ENCODE measurements at regions not wholly inside any gene's neighbourhood (a gene's known extent, or its start where the extent isn't known, plus 50 kb on each side); places are given as distances from the start of the nearest gene placed in this dataset.

DNA sequence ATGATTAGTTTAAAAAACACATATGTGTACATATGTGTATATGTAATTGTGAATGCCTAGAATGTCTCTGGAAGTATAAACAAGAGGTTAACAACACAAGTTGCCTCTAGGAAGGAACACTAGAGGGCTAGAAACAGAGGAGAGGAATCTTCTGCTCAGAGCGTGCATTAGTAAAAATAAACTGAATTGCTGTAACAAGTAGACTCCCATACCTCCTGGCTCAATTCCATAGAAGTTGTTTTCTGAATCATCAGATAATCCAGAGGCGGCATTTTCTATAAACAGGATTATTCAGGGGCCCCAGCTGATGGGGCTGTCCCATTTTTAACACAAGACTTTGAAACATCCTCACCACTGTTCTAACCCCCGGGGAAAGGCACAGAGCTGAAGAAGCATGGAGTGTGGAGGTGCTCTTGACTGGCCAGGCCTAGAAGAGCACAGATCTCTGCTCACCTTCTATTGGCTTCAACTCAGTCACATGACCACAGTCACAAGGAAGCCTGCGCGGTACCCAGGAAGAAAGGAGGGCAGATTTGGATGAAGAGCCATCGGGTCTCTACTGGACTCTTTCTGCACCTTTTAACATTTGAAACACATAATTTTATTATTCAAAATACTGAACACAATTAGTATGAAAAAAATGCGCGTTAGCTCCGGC lies 145.7 kb downstream of the TLE3 start:
- H3K36me3 ChIP-seq (ENCODE audit: insufficient read depth, low read length): no peaks in the 10 kb centered on the region
- WGBS: 95% methylated on average over 8 of the region's 9 CpGs

DNA sequence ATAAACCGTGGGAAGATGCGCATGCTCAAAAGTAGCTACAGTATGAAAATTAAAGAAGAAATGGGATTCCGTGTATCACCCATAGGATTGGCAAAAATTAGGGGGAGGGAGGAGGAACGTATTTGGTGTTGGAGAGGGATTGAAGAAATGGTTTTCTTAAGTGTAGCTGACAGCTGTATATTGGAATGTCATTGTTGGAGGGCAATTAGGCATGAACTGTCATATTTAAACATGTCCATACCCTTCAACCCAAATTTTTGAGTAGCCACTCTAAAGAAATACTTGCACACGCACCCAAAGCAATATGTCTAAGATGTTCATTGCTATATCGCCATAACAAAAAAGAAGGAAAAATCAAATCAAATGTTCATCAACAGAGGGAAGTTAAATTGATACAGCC lies 144.7 kb downstream of the TLE3 start:
- no peak overlapping the region for H3K27ac ChIP-seq (ENCODE audit: low read depth, low read length)
- H3K9ac ChIP-seq (ENCODE audit: low read depth, low read length): no peak overlapping the region
- H3K36me3 ChIP-seq (ENCODE audit: insufficient read depth, low read length): no peaks in the 10 kb centered on the region
- H3K27me3 ChIP-seq (ENCODE audit: insufficient read depth, low read length): no peaks in the 10 kb centered on the region
- WGBS: 89% methylated on average over 6 of the region's 6 CpGs
- H3K4me1 ChIP-seq (ENCODE audit: insufficient read depth, low read length): no peaks in the 10 kb centered on the region
- H3K4me3 ChIP-seq (ENCODE audit: low read length): no peak overlapping the region
- H3K9me3 ChIP-seq (ENCODE audit: insufficient read depth, low read depth, low read length): no peaks in the 10 kb centered on the region

More for the DNA sequence above, 145.7 kb downstream of the TLE3 start:
- no peaks in the 10 kb centered on the region for H3K4me1 ChIP-seq (ENCODE audit: insufficient read depth, low read length)
- no peaks in the 10 kb centered on the region for H3K27me3 ChIP-seq (ENCODE audit: insufficient read depth, low read length)
- H3K9ac ChIP-seq (ENCODE audit: low read depth, low read length): no peak overlapping the region
- H3K4me3 ChIP-seq (ENCODE audit: low read length): no peak overlapping the region
- H3K9me3 ChIP-seq (ENCODE audit: insufficient read depth, low read depth, low read length): no peaks in the 10 kb centered on the region
- no peak overlapping the region for H3K27ac ChIP-seq (ENCODE audit: low read depth, low read length)

DNA sequence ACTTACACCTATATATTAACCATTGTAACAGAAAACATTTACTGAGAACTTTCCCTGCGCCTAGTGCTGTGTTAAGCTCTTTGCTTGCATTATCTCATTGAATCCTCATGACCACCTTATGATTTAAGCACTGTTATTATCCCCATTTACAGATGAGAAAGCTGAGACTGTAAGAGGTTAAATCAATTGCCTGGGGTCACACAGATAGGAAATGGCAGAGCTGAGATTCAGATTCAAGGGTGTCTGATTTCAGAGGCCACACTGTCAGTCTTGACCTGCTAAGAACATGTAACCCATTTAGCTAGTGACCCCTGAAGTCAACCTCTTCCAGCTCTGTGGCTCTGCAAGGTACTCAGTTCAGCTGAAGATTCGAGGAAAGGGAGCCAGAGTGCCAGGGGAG lies 143.9 kb downstream of the TLE3 start:
- Histone ChIP-seq H3K36me3 (ENCODE audit: insufficient read depth, low read length) (no peaks in the 10 kb centered on the region), H3K4me3 (ENCODE audit: low read length) (no peak overlapping the region), H3K9me3 (ENCODE audit: insufficient read depth, low read depth, low read length) (no peaks in the 10 kb centered on the region), H3K27ac (ENCODE audit: low read depth, low read length) (no peak overlapping the region), H3K4me1 (ENCODE audit: insufficient read depth, low read length) (no peaks in the 10 kb centered on the region), H3K9ac (ENCODE audit: low read depth, low read length) (no peak overlapping the region), H3K27me3 (ENCODE audit: insufficient read depth, low read length) (no peaks in the 10 kb centered on the region)
- 92% methylated on average over 2 of the region's 2 CpGs for WGBS

DNA sequence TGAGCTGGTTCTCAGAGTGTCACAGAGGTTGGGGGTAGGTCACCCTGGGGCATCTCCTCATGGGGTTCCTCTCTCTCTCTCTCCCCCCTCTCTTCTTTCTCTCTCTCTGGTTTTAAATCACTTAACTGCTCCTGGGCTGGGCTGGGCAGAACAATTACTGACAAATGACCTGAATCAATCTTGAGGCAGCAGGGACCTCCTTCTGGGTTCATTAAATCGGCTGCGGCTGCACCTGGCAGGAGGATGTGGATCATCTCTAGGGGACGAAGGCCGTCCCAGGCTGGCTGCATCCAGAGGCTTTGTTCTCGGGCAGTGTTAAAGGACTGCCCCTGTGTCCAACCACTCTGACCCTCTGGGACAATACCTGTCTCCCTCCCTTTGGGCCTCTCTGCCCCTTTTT lies 143.1 kb downstream of the TLE3 start:
- WGBS: 76% methylated on average over 5 of the region's 5 CpGs
- Histone ChIP-seq H3K27me3 (ENCODE audit: insufficient read depth, low read length) (no peaks in the 10 kb centered on the region), H3K27ac (ENCODE audit: low read depth, low read length) (no peak overlapping the region), H3K9ac (ENCODE audit: low read depth, low read length) (no peak overlapping the region), H3K4me1 (ENCODE audit: insufficient read depth, low read length) (no peaks in the 10 kb centered on the region), H3K4me3 (ENCODE audit: low read length) (no peak overlapping the region), H3K9me3 (ENCODE audit: insufficient read depth, low read depth, low read length) (no peaks in the 10 kb centered on the region), H3K36me3 (ENCODE audit: insufficient read depth, low read length) (no peaks in the 10 kb centered on the region)

DNA sequence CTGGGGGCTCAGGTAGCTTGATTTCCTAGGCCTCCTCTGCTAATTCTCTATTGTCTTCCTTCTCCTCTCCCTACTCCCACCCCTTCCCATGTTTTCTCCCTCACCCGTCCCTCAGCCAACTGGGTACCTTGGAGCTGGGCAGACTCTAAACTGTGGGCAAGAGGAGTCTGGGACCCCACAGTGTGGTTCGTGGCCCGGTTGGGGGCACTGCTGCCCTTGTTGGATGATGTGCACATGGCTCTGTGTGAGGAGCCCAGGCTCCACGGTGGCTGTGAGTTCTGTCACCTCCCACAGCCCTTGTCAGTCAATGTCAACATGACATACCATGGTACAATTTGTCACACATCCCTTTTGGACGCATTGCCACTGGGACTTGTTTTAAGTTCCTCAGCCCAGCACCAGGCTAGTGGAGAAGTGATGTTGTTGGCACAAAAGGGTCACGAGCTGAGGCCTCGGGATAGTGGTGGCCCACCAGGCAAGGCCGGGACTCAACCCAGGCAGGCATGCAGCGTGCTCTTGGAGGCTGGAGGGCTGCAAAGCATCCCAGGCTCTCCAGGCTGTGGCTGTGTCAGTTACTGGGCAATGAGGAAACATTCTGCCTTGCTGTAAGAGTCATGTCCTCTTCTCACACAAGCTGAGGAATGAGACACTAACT lies 142.3 kb downstream of the TLE3 start:
- Histone ChIP-seq H3K27ac (ENCODE audit: low read depth, low read length) (no peak overlapping the region), H3K4me3 (ENCODE audit: low read length) (no peak overlapping the region), H3K27me3 (ENCODE audit: insufficient read depth, low read length) (no peaks in the 10 kb centered on the region), H3K4me1 (ENCODE audit: insufficient read depth, low read length) (no peaks in the 10 kb centered on the region), H3K9me3 (ENCODE audit: insufficient read depth, low read depth, low read length) (no peaks in the 10 kb centered on the region), H3K36me3 (ENCODE audit: insufficient read depth, low read length) (no peaks in the 10 kb centered on the region), H3K9ac (ENCODE audit: low read depth, low read length) (no peak overlapping the region)
- WGBS: 91% methylated on average over 9 of the region's 9 CpGs

DNA sequence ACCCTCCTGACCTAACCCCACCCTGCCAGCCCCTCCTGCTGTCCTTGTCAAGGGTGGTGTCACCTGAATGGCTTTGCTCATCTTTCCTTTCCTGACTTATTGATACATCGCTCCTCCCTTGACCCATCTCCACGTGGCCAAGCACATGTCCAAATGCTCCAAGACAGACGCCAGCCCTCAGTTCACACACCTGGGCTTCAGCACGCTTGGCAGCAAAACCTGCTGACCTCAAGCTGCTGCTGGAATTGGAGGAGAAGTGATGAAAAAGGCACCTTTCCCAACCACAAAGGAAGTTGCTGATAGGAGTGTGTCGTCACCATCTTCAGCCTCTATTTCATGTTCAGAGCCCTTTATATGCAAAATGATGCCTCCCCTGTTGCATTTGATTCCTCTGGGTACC lies 141.3 kb downstream of the TLE3 start:
- WGBS: 84% methylated on average over 5 of the region's 5 CpGs
- Histone ChIP-seq H3K9ac (ENCODE audit: low read depth, low read length) (no peak overlapping the region), H3K9me3 (ENCODE audit: insufficient read depth, low read depth, low read length) (no peaks in the 10 kb centered on the region), H3K36me3 (ENCODE audit: insufficient read depth, low read length) (no peaks in the 10 kb centered on the region), H3K4me3 (ENCODE audit: low read length) (no peak overlapping the region), H3K27ac (ENCODE audit: low read depth, low read length) (no peak overlapping the region), H3K4me1 (ENCODE audit: insufficient read depth, low read length) (no peaks in the 10 kb centered on the region), H3K27me3 (ENCODE audit: insufficient read depth, low read length) (no peaks in the 10 kb centered on the region)

DNA sequence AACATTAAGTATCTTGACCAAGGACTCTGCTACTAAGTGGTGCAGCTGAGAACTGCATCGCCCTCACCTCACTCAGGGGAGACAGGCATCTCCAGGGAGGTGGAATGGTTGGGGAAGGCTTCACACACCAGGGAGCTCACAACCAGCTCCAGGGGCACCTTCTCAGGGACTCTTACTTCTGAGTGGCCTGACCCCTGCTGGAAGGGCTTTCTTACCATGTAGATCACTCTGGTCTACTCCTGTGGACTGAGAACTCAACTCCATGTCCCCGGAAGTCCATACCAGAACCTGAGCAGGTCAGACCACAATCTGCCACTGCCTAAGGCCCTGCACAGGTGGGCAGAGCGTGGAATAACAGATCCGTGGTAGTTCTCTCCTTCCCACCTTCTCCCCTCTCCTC lies 140.5 kb downstream of the TLE3 start:
- H3K4me1 ChIP-seq (ENCODE audit: insufficient read depth, low read length): no peaks in the 10 kb centered on the region
- H3K9me3 ChIP-seq (ENCODE audit: insufficient read depth, low read depth, low read length): no peaks in the 10 kb centered on the region
- 88% methylated on average over 4 of the region's 4 CpGs for WGBS
- no peak overlapping the region for H3K9ac ChIP-seq (ENCODE audit: low read depth, low read length)
- no peak overlapping the region for H3K27ac ChIP-seq (ENCODE audit: low read depth, low read length)
- H3K4me3 ChIP-seq (ENCODE audit: low read length): no peak overlapping the region
- H3K27me3 ChIP-seq (ENCODE audit: insufficient read depth, low read length): no peaks in the 10 kb centered on the region
- no peaks in the 10 kb centered on the region for H3K36me3 ChIP-seq (ENCODE audit: insufficient read depth, low read length)

DNA sequence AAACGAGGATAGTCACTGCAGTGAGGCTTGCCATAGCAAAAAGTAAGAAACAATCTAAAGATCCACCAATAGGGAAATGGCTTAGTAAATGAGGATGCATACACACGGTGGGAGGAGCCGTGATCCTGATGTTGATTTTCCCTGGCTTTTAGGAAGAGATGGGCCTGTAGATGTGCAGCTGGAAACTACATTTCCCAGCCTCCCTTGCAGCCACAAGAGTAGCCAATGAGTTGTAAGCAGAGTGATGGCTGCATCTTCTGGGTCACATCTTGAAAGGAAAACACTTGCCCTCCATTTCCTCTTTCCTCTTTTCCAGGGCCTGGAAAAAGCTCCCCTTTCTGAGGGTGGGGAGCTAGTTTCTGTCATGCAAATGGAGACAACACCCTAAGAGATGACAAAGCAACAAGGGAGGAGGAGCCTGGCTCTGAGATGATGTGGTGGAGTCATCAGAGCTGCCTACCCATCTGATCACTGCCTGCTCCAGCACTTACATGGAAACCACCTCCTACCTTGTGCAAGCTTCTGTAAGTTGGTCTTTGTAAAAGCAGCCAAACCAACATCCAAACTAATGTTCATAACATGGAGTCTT lies 139.1 kb downstream of the TLE3 start:
- Histone ChIP-seq H3K9me3 (ENCODE audit: insufficient read depth, low read depth, low read length) (no peaks in the 10 kb centered on the region), H3K27me3 (ENCODE audit: insufficient read depth, low read length) (no peaks in the 10 kb centered on the region), H3K36me3 (ENCODE audit: insufficient read depth, low read length) (no peaks in the 10 kb centered on the region), H3K9ac (ENCODE audit: low read depth, low read length) (no peak overlapping the region), H3K27ac (ENCODE audit: low read depth, low read length) (no peak overlapping the region), H3K4me3 (ENCODE audit: low read length) (no peak overlapping the region), H3K4me1 (ENCODE audit: insufficient read depth, low read length) (no peaks in the 10 kb centered on the region)
- 74% methylated on average over 3 of the region's 3 CpGs for WGBS

DNA sequence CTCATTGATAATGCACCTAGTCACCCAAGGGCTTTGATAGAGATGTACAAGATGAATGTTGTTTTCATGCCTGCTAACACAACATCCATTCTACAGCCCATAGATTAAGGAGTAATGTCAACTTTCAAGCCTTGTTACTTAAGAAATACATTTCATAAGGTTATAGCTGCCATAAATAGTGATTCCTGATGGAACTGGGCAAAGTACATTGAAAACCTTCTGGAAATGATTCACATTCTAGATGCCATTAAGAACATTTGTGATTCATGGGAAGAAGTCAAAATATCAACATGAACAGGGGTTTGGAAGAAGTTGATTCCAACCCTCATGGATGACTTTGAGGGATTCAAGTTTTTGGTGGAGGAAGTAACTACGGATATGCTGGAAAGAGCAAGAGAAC lies 135.2 kb downstream of the TLE3 start:
- Histone ChIP-seq H3K9ac (ENCODE audit: low read depth, low read length) (no peak overlapping the region), H3K9me3 (ENCODE audit: insufficient read depth, low read depth, low read length) (no peaks in the 10 kb centered on the region), H3K36me3 (ENCODE audit: insufficient read depth, low read length) (no peaks in the 10 kb centered on the region), H3K27me3 (ENCODE audit: insufficient read depth, low read length) (no peaks in the 10 kb centered on the region), H3K27ac (ENCODE audit: low read depth, low read length) (no peak overlapping the region), H3K4me3 (ENCODE audit: low read length) (no peak overlapping the region), H3K4me1 (ENCODE audit: insufficient read depth, low read length) (no peaks in the 10 kb centered on the region)
- 84% methylated on average over 1 of the region's 1 CpG for WGBS

DNA sequence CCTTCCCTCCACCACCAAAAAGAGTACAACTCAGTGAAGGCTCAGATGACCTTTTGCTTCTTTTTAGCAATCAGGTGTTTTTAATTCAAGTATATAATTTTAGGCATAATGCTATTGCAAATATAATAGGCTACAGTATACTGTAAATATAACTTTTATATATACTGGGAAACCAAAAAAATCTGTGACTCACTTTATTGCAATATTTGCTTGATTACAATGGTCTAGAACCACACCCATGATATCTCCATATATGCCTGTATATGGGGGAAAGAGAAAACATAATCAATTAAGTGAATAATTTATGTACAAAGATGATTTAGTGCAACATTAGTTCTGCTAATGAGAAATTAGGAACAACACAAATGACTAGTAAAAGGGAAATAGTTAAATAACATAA lies 134.3 kb downstream of the TLE3 start:
- Histone ChIP-seq H3K36me3 (ENCODE audit: insufficient read depth, low read length) (no peaks in the 10 kb centered on the region), H3K4me3 (ENCODE audit: low read length) (no peak overlapping the region), H3K27me3 (ENCODE audit: insufficient read depth, low read length) (no peaks in the 10 kb centered on the region), H3K4me1 (ENCODE audit: insufficient read depth, low read length) (no peaks in the 10 kb centered on the region), H3K9ac (ENCODE audit: low read depth, low read length) (no peak overlapping the region), H3K27ac (ENCODE audit: low read depth, low read length) (no peak overlapping the region), H3K9me3 (ENCODE audit: insufficient read depth, low read depth, low read length) (no peaks in the 10 kb centered on the region)

DNA sequence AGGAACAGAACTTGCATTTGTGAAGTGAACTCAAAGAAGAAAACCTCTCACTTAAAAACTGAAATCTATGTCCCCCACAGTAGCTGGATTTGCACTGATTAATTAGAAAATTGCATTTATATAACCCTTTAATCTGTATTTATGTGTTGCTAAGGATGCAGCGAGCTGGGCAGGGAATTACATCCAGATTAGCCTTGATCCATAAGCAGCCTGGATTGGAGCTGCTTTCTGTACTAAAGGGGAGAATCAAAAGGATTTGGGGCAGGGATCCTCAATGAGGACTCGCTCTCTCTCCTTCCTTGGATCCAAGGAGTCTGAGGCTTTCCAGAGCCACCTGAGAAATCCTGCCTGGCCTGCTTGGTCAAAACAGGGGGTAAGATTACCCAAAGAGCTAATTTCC lies 125.9 kb downstream of the TLE3 start:
- Histone ChIP-seq H3K4me3 (ENCODE audit: low read length) (no peak overlapping the region), H3K27me3 (ENCODE audit: insufficient read depth, low read length) (no peaks in the 10 kb centered on the region)
- WGBS: 90% methylated on average over 2 of the region's 2 CpGs

More for the DNA sequence above, 125.9 kb downstream of the TLE3 start:
- Histone ChIP-seq H3K27ac (ENCODE audit: low read depth, low read length) (no peak overlapping the region), H3K4me1 (ENCODE audit: insufficient read depth, low read length) (no peaks in the 10 kb centered on the region), H3K9ac (ENCODE audit: low read depth, low read length) (no peak overlapping the region), H3K36me3 (ENCODE audit: insufficient read depth, low read length) (no peaks in the 10 kb centered on the region), H3K9me3 (ENCODE audit: insufficient read depth, low read depth, low read length) (no peaks in the 10 kb centered on the region)
